Stimulated activated CD4-positive, alpha-beta T cell treated with anti-CD3 and anti-CD28 coated beads, Interleukin-4, amount 100 ng/mL, for 48 hours (primary cell): ENCODE measurements at regions not wholly inside any gene's neighbourhood (a gene's known extent, or its start where the extent isn't known, plus 50 kb on each side); places are given as distances from the start of the nearest gene placed in this dataset.
"Not testable (repeated sequence)": the region's sequence is repeated elsewhere in the genome, so short reads cannot be mapped to it uniquely, and the experiment has no call there.

ENCODE experiments used
- DNase-seq, 2 donors: peaks; one replicate each; pipeline ENCODE4 v3.0.0-alpha.2; 2020; ENCODE audit warnings: low read depth in 2 of 2

GRCh38 chr19:27718234-27718633, 1494.7 kb downstream of the UQCRFS1 start:
- no peak for DNase-seq

GRCh38 chr19:27717825-27718224, 1495.1 kb downstream of the UQCRFS1 start:
- no peak for DNase-seq

DNA sequence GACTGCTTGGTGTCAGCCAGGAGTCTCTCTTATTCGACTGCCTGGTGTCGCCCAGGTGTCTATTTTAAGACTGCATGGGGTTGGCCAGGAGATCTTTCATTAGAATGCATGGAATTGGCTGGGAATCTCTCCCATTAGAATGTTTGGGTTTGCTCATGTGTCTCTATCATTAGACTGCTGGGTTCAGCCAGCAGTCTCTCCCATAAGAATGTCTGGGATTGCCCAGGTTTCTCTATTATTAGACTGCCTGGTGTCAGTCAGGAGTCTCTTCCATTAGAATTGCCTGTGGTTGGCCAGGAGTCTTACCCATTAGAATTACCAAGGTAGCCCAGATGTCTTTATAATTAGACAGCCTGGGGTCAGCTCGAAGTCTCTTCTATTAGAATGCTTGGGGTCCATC, 1496.0 kb downstream of the UQCRFS1 start:
- DNase-seq: no peak

GRCh38 chr19:27714857-27715256, 1498.1 kb downstream of the UQCRFS1 start:
- DNase-seq: no peak

- DNase-seq: no peak
Observed at GRCh38 chr19:27709496-27709895, 1503.5 kb downstream of the UQCRFS1 start.

DNA sequence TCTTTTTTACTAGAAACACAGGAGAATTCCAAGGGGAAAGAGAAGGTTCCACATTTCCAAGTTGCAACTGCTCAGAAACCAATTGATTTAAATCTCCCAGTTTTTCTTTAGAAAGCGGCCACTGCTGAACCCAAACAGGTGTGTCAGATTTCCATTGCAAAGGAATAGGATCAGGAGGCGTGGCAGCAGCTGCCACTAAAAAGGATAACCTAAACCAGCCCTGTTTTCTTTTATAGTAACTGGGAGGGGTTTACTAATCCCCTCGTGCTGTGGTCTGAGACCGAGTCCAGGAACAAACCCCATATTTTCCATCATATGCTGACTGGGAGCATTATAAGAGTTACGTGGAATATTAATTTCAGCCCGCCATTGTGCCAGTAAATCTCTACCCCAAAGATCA, 1504.0 kb downstream of the UQCRFS1 start:
- not testable (repeated sequence) for DNase-seq

- not testable (repeated sequence) for DNase-seq
Observed at GRCh38 chr19:27707026-27707425, 1505.9 kb downstream of the UQCRFS1 start.

- DNase-seq: no peak
Observed at GRCh38 chr19:27705896-27706295, 1507.1 kb downstream of the UQCRFS1 start.

DNA sequence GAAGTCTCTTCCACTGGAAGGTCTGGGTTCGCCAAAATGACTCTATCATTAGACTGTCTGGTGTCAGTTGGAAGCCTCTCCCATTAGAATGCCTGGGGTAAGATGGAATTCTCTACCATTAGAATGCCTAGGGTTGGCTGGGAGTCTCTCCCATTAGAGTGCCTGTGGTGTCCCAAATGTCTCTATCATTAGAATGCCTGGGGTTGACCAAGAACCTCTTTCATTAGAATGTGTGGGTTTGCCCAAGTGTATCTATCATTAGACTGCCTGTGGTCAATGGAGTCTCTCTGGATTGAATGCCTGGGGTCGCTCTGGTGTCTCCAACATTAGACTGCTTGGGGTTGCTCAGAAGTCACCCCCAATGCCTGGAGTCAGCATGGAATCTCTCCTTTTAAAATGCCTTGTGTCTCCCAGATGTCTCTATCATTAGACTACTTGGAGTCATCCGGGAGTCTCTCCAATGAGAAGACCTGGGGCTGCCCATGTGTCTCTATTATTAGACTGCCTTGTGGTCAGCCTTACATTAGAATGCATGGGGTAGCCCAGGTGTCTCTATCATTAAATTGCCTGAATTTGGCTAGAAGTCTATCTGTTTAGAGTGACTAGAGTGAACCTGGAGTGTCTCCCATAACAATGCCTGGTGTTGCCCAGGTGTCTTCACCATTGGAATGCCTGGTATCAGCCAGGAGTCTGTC, 1518.4 kb downstream of the UQCRFS1 start:
- DNase-seq: no peak

GRCh38 chr19:27691991-27692390, 1521.0 kb downstream of the UQCRFS1 start:
- DNase-seq: no peak

DNA sequence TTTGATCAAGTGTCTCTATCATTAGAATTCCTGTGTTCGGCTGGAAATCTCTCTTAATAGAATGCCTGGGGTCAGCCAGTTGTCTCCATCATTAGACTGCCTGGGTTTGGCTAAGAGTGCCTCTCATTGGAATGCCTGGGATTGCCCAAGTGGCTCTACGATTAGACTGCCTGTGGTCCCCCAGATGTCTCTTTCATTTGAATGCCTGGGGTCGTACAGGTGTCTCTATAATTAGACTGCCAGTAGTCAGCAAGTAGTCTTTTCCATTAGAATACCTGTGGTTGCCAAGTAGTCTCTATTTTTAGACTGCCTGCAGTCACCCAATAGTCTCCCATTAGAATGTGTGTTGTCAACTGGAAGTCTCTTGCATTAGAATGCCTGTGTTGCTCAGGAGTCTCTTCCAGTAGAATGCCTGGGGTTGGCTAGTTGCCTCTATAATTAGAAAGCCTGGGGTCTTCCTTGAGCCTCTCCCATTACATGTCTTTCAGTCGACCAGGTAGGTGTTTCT, 1523.2 kb downstream of the UQCRFS1 start:
- no peak for DNase-seq

GRCh38 chr19:27684293-27684692, 1528.7 kb downstream of the UQCRFS1 start:
- DNase-seq: no peak

- no peak for DNase-seq
Observed at GRCh38 chr19:27681972-27682371, 1531.0 kb downstream of the UQCRFS1 start.

- no peak for DNase-seq
Observed at GRCh38 chr19:27679905-27680304, 1533.0 kb downstream of the UQCRFS1 start.

DNA sequence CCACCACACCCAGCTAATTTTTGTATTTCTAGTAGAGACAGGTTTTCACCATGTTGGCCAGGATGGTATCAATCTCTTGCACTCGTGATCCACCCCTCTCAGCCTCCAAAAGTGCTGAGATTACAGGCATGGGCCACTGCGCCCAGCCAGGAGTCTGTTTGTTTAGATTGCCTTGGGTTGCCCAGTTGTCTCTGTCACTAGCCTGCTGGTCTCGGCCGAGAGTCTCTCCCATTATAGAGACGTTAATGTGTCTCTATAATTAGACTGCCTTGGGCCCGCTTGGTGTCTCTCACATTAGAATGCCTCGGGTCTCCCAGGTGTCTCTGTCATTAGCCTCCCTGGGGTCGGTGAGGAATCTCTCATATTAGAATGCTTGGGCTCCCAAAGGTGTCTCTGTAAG, 1533.6 kb downstream of the UQCRFS1 start:
- DNase-seq: no peak

DNA sequence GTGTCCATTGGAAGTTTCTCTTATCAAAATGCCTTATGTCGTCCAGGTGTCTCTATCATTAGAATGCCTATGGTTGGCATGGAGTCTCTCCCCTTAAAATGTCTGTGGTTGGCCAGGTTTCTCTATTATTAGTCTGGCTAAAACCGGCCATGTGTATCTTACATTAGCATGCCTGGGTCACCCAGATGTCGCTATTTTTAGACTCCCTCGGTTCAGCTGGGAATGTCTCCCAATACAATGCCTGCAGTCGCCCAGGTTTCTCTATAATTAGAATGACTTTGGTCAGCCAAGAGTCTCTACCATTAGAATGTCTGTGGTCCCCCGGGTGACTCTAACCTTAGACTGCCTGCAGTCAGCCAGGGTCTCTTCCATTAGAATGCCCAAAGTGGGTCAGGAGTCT, 1536.1 kb downstream of the UQCRFS1 start:
- no peak for DNase-seq

DNA sequence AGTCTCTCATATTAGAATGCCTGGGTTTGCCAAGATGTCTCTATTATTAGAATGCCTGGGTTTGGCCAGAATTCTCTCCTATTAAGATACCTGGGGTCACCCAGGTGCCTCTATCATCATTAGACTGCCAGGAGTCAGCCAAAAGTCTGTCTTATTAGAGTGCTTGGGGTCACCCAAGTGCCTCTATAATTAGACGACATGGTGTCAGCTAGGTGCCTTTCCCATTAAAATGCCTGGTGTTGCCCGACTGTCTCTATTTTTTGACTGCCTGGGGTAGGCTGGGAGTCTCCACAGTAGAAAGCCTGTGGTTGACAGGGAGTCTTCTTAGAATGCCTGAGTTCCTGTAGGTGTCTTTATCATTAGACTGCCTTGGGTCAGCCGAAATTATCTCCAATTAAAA, 1536.6 kb downstream of the UQCRFS1 start:
- DNase-seq: no peak

DNA sequence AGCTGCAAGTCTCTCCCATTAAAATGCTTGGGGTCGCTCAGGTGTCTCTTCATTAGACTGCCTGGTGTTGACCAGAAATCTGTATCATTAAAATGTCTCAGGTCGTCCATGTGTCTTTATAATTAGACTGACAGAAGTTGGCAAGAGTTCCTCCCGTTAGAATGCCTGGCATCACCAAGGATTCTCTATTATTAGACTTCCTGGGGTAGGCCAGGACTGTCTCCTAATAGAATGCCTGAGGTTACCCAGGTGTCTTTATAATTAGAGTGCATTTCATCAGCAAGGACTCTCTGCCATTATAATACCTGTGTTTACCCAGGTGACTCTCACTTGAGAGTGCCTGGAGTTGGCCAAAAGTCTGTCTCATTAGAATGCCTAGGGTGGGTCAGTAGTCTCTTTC, 1537.2 kb downstream of the UQCRFS1 start:
- DNase-seq: no peak

GRCh38 chr19:27674701-27675100, 1538.2 kb downstream of the UQCRFS1 start:
- DNase-seq: no peak

DNA sequence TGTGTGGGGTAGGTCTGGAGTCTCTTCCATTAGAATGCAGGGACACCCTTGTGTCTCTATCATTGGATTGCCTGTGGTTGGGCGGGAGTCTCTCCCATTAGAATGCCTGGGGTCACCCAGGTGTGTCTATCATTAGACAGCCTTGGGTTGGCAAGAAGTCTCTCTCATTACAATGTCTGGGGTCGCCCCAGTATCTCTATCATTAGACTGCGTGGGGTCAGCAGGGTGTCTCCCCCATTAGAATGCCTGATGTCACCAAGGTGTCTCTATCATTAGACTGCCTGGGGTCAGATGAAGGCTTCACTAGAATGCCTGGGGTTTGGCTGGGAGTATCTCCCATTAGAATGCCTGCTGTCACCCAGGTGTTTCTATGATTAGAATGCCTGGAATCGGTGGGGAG, 1539.0 kb downstream of the UQCRFS1 start:
- no peak for DNase-seq

DNA sequence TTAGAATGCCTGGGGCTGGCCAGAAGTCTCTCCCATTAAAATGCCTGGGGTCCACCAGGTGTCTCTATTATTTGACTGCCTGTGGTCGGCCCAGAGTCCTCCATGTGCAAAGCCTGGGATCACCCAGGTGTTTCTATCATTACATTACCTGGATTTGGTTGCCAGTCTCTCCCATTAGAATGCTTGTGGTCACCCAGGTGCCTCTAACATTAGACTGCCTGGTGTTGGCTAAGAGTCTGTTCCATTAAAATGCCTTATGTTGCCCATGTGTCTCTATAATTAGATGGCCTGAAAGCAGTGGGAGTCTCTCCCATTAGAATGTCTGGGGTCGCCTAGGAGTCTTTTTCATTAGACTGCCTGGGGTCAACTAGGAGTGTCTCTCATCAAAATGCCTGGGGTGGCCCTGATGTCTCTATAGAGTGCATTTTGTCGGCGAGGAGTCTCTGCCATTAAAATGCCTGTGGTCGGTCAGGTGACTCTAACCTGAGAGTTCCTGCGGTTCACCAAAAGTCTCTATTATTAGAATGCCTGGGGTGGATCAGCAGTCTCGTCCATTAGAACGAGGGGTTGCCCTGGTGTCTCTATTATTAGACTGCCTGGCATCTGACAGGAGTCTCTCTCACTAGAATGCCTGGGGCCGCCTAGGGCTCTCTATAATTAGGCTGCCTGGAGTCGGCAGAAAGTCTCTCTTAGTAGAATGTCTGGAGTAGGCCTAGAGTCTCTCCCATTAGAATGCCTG, 1540.5 kb downstream of the UQCRFS1 start:
- no peak for DNase-seq

- no peak for DNase-seq
Observed at GRCh38 chr19:27671876-27672275, 1541.1 kb downstream of the UQCRFS1 start.

- no peak for DNase-seq
Observed at GRCh38 chr19:27660428-27660827, 1552.5 kb downstream of the UQCRFS1 start.
